BLaER1 (cell line): ENCODE measurements at regions not wholly inside any gene's neighbourhood (a gene's known extent, or its start where the extent isn't known, plus 50 kb on each side); places are given as distances from the start of the nearest gene placed in this dataset.

Experiments used
- H3K27ac ChIP-seq: shearing (Covaris generic); formaldehyde crosslinking; 2 replicates; pipeline ENCODE4 v1.8.1; 2022
- H3K27me3 ChIP-seq: shearing (Covaris generic); formaldehyde crosslinking; 2 replicates; pipeline ENCODE4 v1.8.1; 2022
- H3K36me3 ChIP-seq: shearing (Covaris generic); formaldehyde crosslinking; 2 replicates; pipeline ENCODE4 v1.8.1; 2022
- H3K4me1 ChIP-seq: shearing (Covaris generic); formaldehyde crosslinking; 2 replicates; pipeline ENCODE4 v1.8.1; 2022
- H3K4me2 ChIP-seq: shearing (Covaris generic); formaldehyde crosslinking; 2 replicates; pipeline ENCODE4 v1.8.1; 2022
- H3K4me3 ChIP-seq: shearing (Covaris generic); formaldehyde crosslinking; 2 replicates; pipeline ENCODE4 v1.8.1; 2022
- H3K9ac ChIP-seq: shearing (Covaris generic); formaldehyde crosslinking; 2 replicates; pipeline ENCODE4 v1.8.1; 2022
- H3K9me3 ChIP-seq: shearing (Covaris generic); formaldehyde crosslinking; 2 replicates; pipeline ENCODE4 v1.8.1; 2022
- H4K20me1 ChIP-seq: shearing (Covaris generic); formaldehyde crosslinking; 2 replicates; pipeline ENCODE4 v1.8.1; 2022
- Cebpa-rat ChIP-seq: shearing (Covaris generic); IDR thresholded peaks from 2 replicates; pipeline ENCODE4 v1.8.1; 2022

GRCh38 chr12:118851891-118852290 lies 129.4 kb upstream of the SRRM4 start:
- H3K9me3 ChIP-seq, result no peaks in the 10 kb centered on the region
- H3K4me2 ChIP-seq, result no peak overlapping the region
- no peaks in the 10 kb centered on the region for H3K36me3 ChIP-seq
- H3K4me1 ChIP-seq, result no peaks in the 10 kb centered on the region
- H3K27me3 ChIP-seq, result no peaks in the 10 kb centered on the region
- no peak overlapping the region for H3K27ac ChIP-seq
- TF ChIP-seq Cebpa-rat, result no peak
- no peak overlapping the region for H3K9ac ChIP-seq
- no peak overlapping the region for H3K4me3 ChIP-seq
- no peaks in the 10 kb centered on the region for H4K20me1 ChIP-seq

- Histone ChIP-seq H4K20me1 (no peaks in the 10 kb centered on the region), H3K4me2 (no peak overlapping the region), H3K27me3 (no peaks in the 10 kb centered on the region), H3K9ac (no peak overlapping the region), H3K27ac (no peak overlapping the region), H3K4me1 (no peaks in the 10 kb centered on the region), H3K9me3 (no peaks in the 10 kb centered on the region), H3K4me3 (no peak overlapping the region), H3K36me3 (no peaks in the 10 kb centered on the region)
- TF ChIP-seq Cebpa-rat, result no peak
Observed at GRCh38 chr12:118853634-118854033, 127.7 kb upstream of the SRRM4 start.

GRCh38 chr12:118855858-118856257 lies 125.5 kb upstream of the SRRM4 start:
- no peak overlapping the region for H3K9ac ChIP-seq
- H3K4me1 ChIP-seq, result no peaks in the 10 kb centered on the region
- no peaks in the 10 kb centered on the region for H3K27me3 ChIP-seq
- TF ChIP-seq Cebpa-rat, result no peak
- H4K20me1 ChIP-seq, result no peaks in the 10 kb centered on the region
- H3K9me3 ChIP-seq, result no peaks in the 10 kb centered on the region
- no peak overlapping the region for H3K27ac ChIP-seq
- no peak overlapping the region for H3K4me2 ChIP-seq
- no peaks in the 10 kb centered on the region for H3K36me3 ChIP-seq
- no peak overlapping the region for H3K4me3 ChIP-seq

- Histone ChIP-seq H3K27me3 (peaks cover 6% of the 10 kb centered on the region; the same call in 1 of the 2 replicates), H3K4me3 (no peak overlapping the region), H3K36me3 (no peaks in the 10 kb centered on the region), H4K20me1 (no peaks in the 10 kb centered on the region), H3K4me2 (no peak overlapping the region), H3K9ac (no peak overlapping the region), H3K27ac (no peak overlapping the region), H3K9me3 (no peaks in the 10 kb centered on the region), H3K4me1 (no peaks in the 10 kb centered on the region)
- TF ChIP-seq Cebpa-rat, result no peak
Observed at GRCh38 chr12:118866346-118866745, 115.0 kb upstream of the SRRM4 start.

- TF ChIP-seq Cebpa-rat, result no peak
- no peak overlapping the region for H3K4me2 ChIP-seq
- H3K27me3 ChIP-seq, result peaks cover 6% of the 10 kb centered on the region; the same call in 1 of the 2 replicates
- no peaks in the 10 kb centered on the region for H4K20me1 ChIP-seq
- H3K36me3 ChIP-seq, result no peaks in the 10 kb centered on the region
- no peaks in the 10 kb centered on the region for H3K9me3 ChIP-seq
- H3K4me3 ChIP-seq, result no peak overlapping the region
- H3K27ac ChIP-seq, result no peak overlapping the region
- H3K9ac ChIP-seq, result no peak overlapping the region
- no peaks in the 10 kb centered on the region for H3K4me1 ChIP-seq
Observed at GRCh38 chr12:118870551-118870950, 110.8 kb upstream of the SRRM4 start.

- Histone ChIP-seq H3K4me3 (no peak overlapping the region), H3K9ac (no peak overlapping the region)
Observed at GRCh38 chr12:118874698-118875548, 106.4 kb upstream of the SRRM4 start.

GRCh38 chr12:118880720-118881493 lies 100.4 kb upstream of the SRRM4 start:
- Histone ChIP-seq H3K4me3 (no peak overlapping the region), H3K36me3 (no peaks in the 10 kb centered on the region), H3K4me1 (no peaks in the 10 kb centered on the region), H3K9ac (no peak overlapping the region), H3K9me3 (no peaks in the 10 kb centered on the region), H3K27me3 (no peaks in the 10 kb centered on the region), H3K4me2 (no peak overlapping the region), H3K27ac (no peak overlapping the region), H4K20me1 (no peaks in the 10 kb centered on the region)
- no peak for TF ChIP-seq Cebpa-rat

More at GRCh38 chr12:118874698-118875548, 106.4 kb upstream of the SRRM4 start:
- no peak for TF ChIP-seq Cebpa-rat
- no peaks in the 10 kb centered on the region for H3K9me3 ChIP-seq
- H3K4me2 ChIP-seq, result no peak overlapping the region
- no peaks in the 10 kb centered on the region for H3K36me3 ChIP-seq
- H3K27me3 ChIP-seq, result no peaks in the 10 kb centered on the region
- no peaks in the 10 kb centered on the region for H3K4me1 ChIP-seq
- no peak overlapping the region for H3K27ac ChIP-seq
- no peaks in the 10 kb centered on the region for H4K20me1 ChIP-seq

GRCh38 chr12:118884226-118884625 lies 97.1 kb upstream of the SRRM4 start:
- H4K20me1 ChIP-seq, result no peaks in the 10 kb centered on the region
- no peak overlapping the region for H3K4me2 ChIP-seq
- H3K4me3 ChIP-seq, result no peak overlapping the region
- no peak overlapping the region for H3K27ac ChIP-seq
- no peak overlapping the region for H3K9ac ChIP-seq
- no peaks in the 10 kb centered on the region for H3K36me3 ChIP-seq
- no peaks in the 10 kb centered on the region for H3K27me3 ChIP-seq
- H3K9me3 ChIP-seq, result no peaks in the 10 kb centered on the region
- TF ChIP-seq Cebpa-rat, result no peak
- no peaks in the 10 kb centered on the region for H3K4me1 ChIP-seq

GRCh38 chr12:118900993-118901392 lies 80.3 kb upstream of the SRRM4 start:
- Histone ChIP-seq H3K27ac (no peak overlapping the region), H3K36me3 (no peaks in the 10 kb centered on the region), H3K9ac (no peak overlapping the region), H3K4me1 (no peaks in the 10 kb centered on the region), H3K27me3 (no peaks in the 10 kb centered on the region), H3K4me2 (no peak overlapping the region), H3K9me3 (no peaks in the 10 kb centered on the region), H4K20me1 (no peaks in the 10 kb centered on the region), H3K4me3 (no peak overlapping the region)
- no peak for TF ChIP-seq Cebpa-rat

GRCh38 chr12:118908811-118909210 lies 72.5 kb upstream of the SRRM4 start:
- Histone ChIP-seq H3K4me2 (no peak overlapping the region), H3K9ac (no peak overlapping the region), H3K4me1 (no peaks in the 10 kb centered on the region), H3K27ac (no peak overlapping the region), H3K9me3 (no peaks in the 10 kb centered on the region), H3K36me3 (no peaks in the 10 kb centered on the region), H3K4me3 (no peak overlapping the region), H4K20me1 (no peaks in the 10 kb centered on the region), H3K27me3 (no peaks in the 10 kb centered on the region)
- TF ChIP-seq Cebpa-rat, result no peak
